Activated CD4-positive, alpha-beta memory T cell treated with anti-CD3 and anti-CD28 coated beads, Interleukin-2, amount 10 ng/mL, durations not matched to agents 7 days and 5 days (primary cell): ENCODE measurements at regions not wholly inside any gene's neighbourhood (a gene's known extent, or its start where the extent isn't known, plus 50 kb on each side); places are given as distances from the start of the nearest gene placed in this dataset.

Experiments
- CTCF ChIA-PET: fragments of 350-600 bp; sonication (Branson Sonifier 250); formaldehyde crosslinking; loops from one replicate; lab custom pipeline; 2021; ENCODE audit warnings: antibody characterized with exemption, inconsistent platforms; lab: Charles Lee
- POLR2A ChIA-PET: fragments of 350-600 bp; sonication (Branson Sonifier 250); formaldehyde crosslinking; loops from one replicate; lab custom pipeline; 2021; ENCODE audit warnings: antibody characterized with exemption; lab: Charles Lee
- DNase-seq: peaks from one replicate; pipeline ENCODE4 v3.0.0-alpha.2; 2020
- H3K27ac Mint-ChIP-seq: one replicate; pipeline ENCODE4 v1.8.0; 2021; ENCODE audit warnings: mild to moderate bottlenecking, mixed read lengths
- H3K27me3 Mint-ChIP-seq: one replicate; pipeline ENCODE4 v1.8.0; 2021; ENCODE audit warnings: mixed read lengths
- H3K36me3 Mint-ChIP-seq: one replicate; pipeline ENCODE4 v1.8.0; 2021; ENCODE audit warnings: low read depth, mixed read lengths
- H3K4me1 Mint-ChIP-seq: one replicate; pipeline ENCODE4 v1.8.0; 2021; ENCODE audit warnings: mixed read lengths
- H3K4me3 Mint-ChIP-seq: one replicate; pipeline ENCODE4 v1.8.0; 2021; ENCODE audit warnings: mild to moderate bottlenecking, mixed read lengths
- H3K9me3 Mint-ChIP-seq: one replicate; pipeline ENCODE4 v1.8.0; 2021; ENCODE audit warnings: mixed read lengths

GRCh38 chr3:105083945-105084344, 282.8 kb upstream of the ALCAM start:
- H3K4me1 Mint-ChIP-seq, result no peaks in the 10 kb centered on the region
- no peaks in the 10 kb centered on the region for H3K9me3 Mint-ChIP-seq
- H3K27ac Mint-ChIP-seq, result no peak overlapping the region
- ChIA-PET POLR2A (no interaction called here), CTCF (no interaction called here)
- no peaks in the 10 kb centered on the region for H3K36me3 Mint-ChIP-seq
- no peak for DNase-seq
- no peak overlapping the region for H3K4me3 Mint-ChIP-seq
- H3K27me3 Mint-ChIP-seq, result no peaks in the 10 kb centered on the region

GRCh38 chr3:105085506-105085905, 281.2 kb upstream of the ALCAM start:
- no peaks in the 10 kb centered on the region for H3K9me3 Mint-ChIP-seq
- CTCF ChIA-PET, result no interaction called here
- DNase-seq, result no peak
- no peak overlapping the region for H3K27ac Mint-ChIP-seq
- POLR2A ChIA-PET, result no interaction called here
- no peaks in the 10 kb centered on the region for H3K4me1 Mint-ChIP-seq
- H3K27me3 Mint-ChIP-seq, result no peaks in the 10 kb centered on the region
- no peak overlapping the region for H3K4me3 Mint-ChIP-seq
- no peaks in the 10 kb centered on the region for H3K36me3 Mint-ChIP-seq

GRCh38 chr3:105093371-105094252, 273.1 kb upstream of the ALCAM start:
- H3K36me3 Mint-ChIP-seq, result no peaks in the 10 kb centered on the region
- no peak overlapping the region for H3K4me3 Mint-ChIP-seq
- no peaks in the 10 kb centered on the region for H3K27me3 Mint-ChIP-seq
- ChIA-PET CTCF (no interaction called here), POLR2A (no interaction called here)
- no peaks in the 10 kb centered on the region for H3K4me1 Mint-ChIP-seq
- no peak for DNase-seq
- H3K9me3 Mint-ChIP-seq, result no peaks in the 10 kb centered on the region
- no peak overlapping the region for H3K27ac Mint-ChIP-seq

- ChIA-PET POLR2A (no interaction called here), CTCF (no interaction called here)
These were observed 272.1 kb upstream of the ALCAM start for GRCh38 chr3:105094588-105094987.

GRCh38 chr3:105096071-105096470, 270.6 kb upstream of the ALCAM start:
- CTCF ChIA-PET, result no interaction called here
- Mint-ChIP-seq H3K36me3 (no peaks in the 10 kb centered on the region), H3K27ac (no peak overlapping the region), H3K4me1 (no peaks in the 10 kb centered on the region), H3K4me3 (no peak overlapping the region), H3K27me3 (no peaks in the 10 kb centered on the region), H3K9me3 (no peaks in the 10 kb centered on the region)
- DNase-seq, result no peak
- POLR2A ChIA-PET, result no interaction called here

More at GRCh38 chr3:105094588-105094987, 272.1 kb upstream of the ALCAM start:
- Mint-ChIP-seq H3K4me3 (no peak overlapping the region), H3K4me1 (no peaks in the 10 kb centered on the region), H3K9me3 (no peaks in the 10 kb centered on the region), H3K27me3 (no peaks in the 10 kb centered on the region), H3K27ac (no peak overlapping the region), H3K36me3 (no peaks in the 10 kb centered on the region)
- no peak for DNase-seq

GRCh38 chr3:105101603-105102002, 265.1 kb upstream of the ALCAM start:
- H3K27ac Mint-ChIP-seq, result no peak overlapping the region
- H3K4me3 Mint-ChIP-seq, result no peak overlapping the region
- no peaks in the 10 kb centered on the region for H3K36me3 Mint-ChIP-seq
- H3K4me1 Mint-ChIP-seq, result no peaks in the 10 kb centered on the region
- ChIA-PET CTCF (no interaction called here), POLR2A (no interaction called here)
- no peaks in the 10 kb centered on the region for H3K9me3 Mint-ChIP-seq
- DNase-seq, result no peak
- H3K27me3 Mint-ChIP-seq, result no peaks in the 10 kb centered on the region

GRCh38 chr3:105103139-105103538, 263.6 kb upstream of the ALCAM start:
- Mint-ChIP-seq H3K4me3 (no peak overlapping the region), H3K27me3 (no peaks in the 10 kb centered on the region), H3K27ac (no peak overlapping the region), H3K9me3 (no peaks in the 10 kb centered on the region), H3K4me1 (no peaks in the 10 kb centered on the region), H3K36me3 (no peaks in the 10 kb centered on the region)
- ChIA-PET CTCF (no interaction called here), POLR2A (no interaction called here)
- DNase-seq, result no peak

- no peak overlapping the region for H3K4me3 Mint-ChIP-seq
- no peak overlapping the region for H3K27ac Mint-ChIP-seq
- no peaks in the 10 kb centered on the region for H3K9me3 Mint-ChIP-seq
- ChIA-PET CTCF (no interaction called here), POLR2A (no interaction called here)
- no peaks in the 10 kb centered on the region for H3K4me1 Mint-ChIP-seq
- no peaks in the 10 kb centered on the region for H3K27me3 Mint-ChIP-seq
- H3K36me3 Mint-ChIP-seq, result no peaks in the 10 kb centered on the region
- DNase-seq, result no peak
These were observed 257.9 kb upstream of the ALCAM start for GRCh38 chr3:105108823-105109222.

- no peaks in the 10 kb centered on the region for H3K36me3 Mint-ChIP-seq
- no peaks in the 10 kb centered on the region for H3K9me3 Mint-ChIP-seq
- H3K4me3 Mint-ChIP-seq, result no peak overlapping the region
- POLR2A ChIA-PET, result no interaction called here
- no peak overlapping the region for H3K27ac Mint-ChIP-seq
- no peaks in the 10 kb centered on the region for H3K4me1 Mint-ChIP-seq
- DNase-seq, result no peak
- CTCF ChIA-PET, result no interaction called here
- no peaks in the 10 kb centered on the region for H3K27me3 Mint-ChIP-seq
These were observed 247.8 kb upstream of the ALCAM start for GRCh38 chr3:105118905-105119304.

- Mint-ChIP-seq H3K27ac (no peak overlapping the region), H3K9me3 (no peaks in the 10 kb centered on the region), H3K4me3 (no peak overlapping the region), H3K4me1 (no peaks in the 10 kb centered on the region), H3K27me3 (no peaks in the 10 kb centered on the region), H3K36me3 (no peaks in the 10 kb centered on the region)
- ChIA-PET CTCF (no interaction called here), POLR2A (no interaction called here)
- DNase-seq, result no peak
These were observed 246.8 kb upstream of the ALCAM start for GRCh38 chr3:105119801-105120340.

- peaks cover 4% of the 10 kb centered on the region for H3K9me3 Mint-ChIP-seq
- no peak overlapping the region for H3K4me3 Mint-ChIP-seq
- no peaks in the 10 kb centered on the region for H3K36me3 Mint-ChIP-seq
- ChIA-PET POLR2A (no interaction called here), CTCF (no interaction called here)
- no peak overlapping the region for H3K27ac Mint-ChIP-seq
- H3K4me1 Mint-ChIP-seq, result no peaks in the 10 kb centered on the region
- H3K27me3 Mint-ChIP-seq, result no peaks in the 10 kb centered on the region
- no peak for DNase-seq
These were observed 235.8 kb upstream of the ALCAM start for GRCh38 chr3:105130911-105131310.

GRCh38 chr3:105137911-105138310, 228.8 kb upstream of the ALCAM start:
- DNase-seq, result no peak
- no peak overlapping the region for H3K4me3 Mint-ChIP-seq
- H3K9me3 Mint-ChIP-seq, result no peaks in the 10 kb centered on the region
- no peaks in the 10 kb centered on the region for H3K4me1 Mint-ChIP-seq
- no peaks in the 10 kb centered on the region for H3K36me3 Mint-ChIP-seq
- ChIA-PET CTCF (no interaction called here), POLR2A (no interaction called here)
- H3K27ac Mint-ChIP-seq, result no peak overlapping the region
- no peaks in the 10 kb centered on the region for H3K27me3 Mint-ChIP-seq

GRCh38 chr3:105139881-105140560, 226.7 kb upstream of the ALCAM start:
- ChIA-PET POLR2A (no interaction called here), CTCF (no interaction called here)

More at GRCh38 chr3:105139881-105140560, 226.7 kb upstream of the ALCAM start:
- Mint-ChIP-seq H3K27me3 (no peaks in the 10 kb centered on the region), H3K4me1 (no peaks in the 10 kb centered on the region), H3K4me3 (no peak overlapping the region), H3K9me3 (no peaks in the 10 kb centered on the region), H3K36me3 (no peaks in the 10 kb centered on the region), H3K27ac (no peak overlapping the region)
- no peak for DNase-seq
